HEK293T (cell line): ENCODE measurements at regions not wholly inside any gene's neighbourhood (a gene's known extent, or its start where the extent isn't known, plus 50 kb on each side); places are given as distances from the start of the nearest gene placed in this dataset.
"Not testable (repeated sequence)": the region's sequence is repeated elsewhere in the genome, so short reads cannot be mapped to it uniquely, and the experiment has no call there.

Experiments
- CTCF ChIA-PET: fragments of 350-600 bp; formaldehyde crosslinking; extraction: SDS; loops from one replicate; lab custom pipeline; 2021; ENCODE audit warnings: antibody characterized with exemption, inconsistent platforms; lab: Yijun Ruan, JAX
- POLR2A ChIA-PET: fragments of 350-600 bp; formaldehyde crosslinking; extraction: SDS; loops from one replicate; lab custom pipeline; 2020; ENCODE audit warnings: antibody characterized with exemption, inconsistent platforms; lab: Yijun Ruan, JAX
- DNase-seq: peaks from one replicate; pipeline ENCODE4 v3.0.0; 2012; ENCODE audit warnings: mixed read lengths; ENCODE audit errors: extremely low spot score
- ARNT ChIP-seq: fragments of 450-650 bp; IDR thresholded peaks from 2 replicates; pipeline ENCODE4 v1.6.1; 2017; ENCODE audit warnings: mild to moderate bottlenecking
- BHLHE40 ChIP-seq: fragments of 450-650 bp; IDR thresholded peaks from 2 replicates; pipeline ENCODE4 v1.6.1; 2016; ENCODE audit warnings: mild to moderate bottlenecking, moderate library complexity, borderline replicate concordance
- CTBP1 ChIP-seq: fragments of 450-650 bp; IDR thresholded peaks from 2 replicates; pipeline ENCODE4 v1.6.1; 2016; ENCODE audit warnings: borderline replicate concordance
- ELF4 ChIP-seq: fragments of 450-650 bp; IDR thresholded peaks from 2 replicates; pipeline ENCODE4 v1.6.1; 2017; ENCODE audit warnings: antibody characterized with exemption
- FOXA1 ChIP-seq: fragments of 450-650 bp; IDR thresholded peaks from 2 replicates; pipeline ENCODE4 v1.6.1; 2016; ENCODE audit warnings: mild to moderate bottlenecking
- FOXK2 ChIP-seq: fragments of 450-650 bp; IDR thresholded peaks from 2 replicates; pipeline ENCODE4 v1.6.1; 2016; ENCODE audit warnings: mild to moderate bottlenecking
- FOXM1 ChIP-seq: fragments of 450-650 bp; IDR thresholded peaks from 2 replicates; pipeline ENCODE4 v1.6.1; 2017; ENCODE audit warnings: mild to moderate bottlenecking, borderline replicate concordance
- HDGF ChIP-seq: fragments of 450-650 bp; IDR thresholded peaks from 2 replicates; pipeline ENCODE4 v1.6.1; 2017; ENCODE audit warnings: antibody characterized with exemption, borderline replicate concordance
- L3MBTL2 ChIP-seq: fragments of 450-650 bp; conservative IDR thresholded peaks from 2 replicates; pipeline ENCODE4 v1.6.1; 2016; ENCODE audit warnings: mild to moderate bottlenecking
- LEF1 ChIP-seq: fragments of 450-650 bp; IDR thresholded peaks from 2 replicates; pipeline ENCODE4 v1.6.1; 2017; ENCODE audit warnings: mild to moderate bottlenecking, borderline replicate concordance
- NFRKB ChIP-seq: fragments of 450-650 bp; IDR thresholded peaks from 2 replicates; pipeline ENCODE4 v1.6.1; 2016; ENCODE audit warnings: mild to moderate bottlenecking, moderate library complexity
- PKNOX1 ChIP-seq: fragments of 450-650 bp; IDR thresholded peaks from 2 replicates; pipeline ENCODE4 v1.6.1; 2016
- SP1 ChIP-seq: fragments of 450-650 bp; IDR thresholded peaks from 2 replicates; pipeline ENCODE4 v1.6.1; 2017
- SUZ12 ChIP-seq: fragments of 450-650 bp; IDR thresholded peaks from 2 replicates; pipeline ENCODE4 v1.6.1; 2016; ENCODE audit warnings: mild to moderate bottlenecking
- TARDBP ChIP-seq: fragments of 450-650 bp; IDR thresholded peaks from 2 replicates; pipeline ENCODE4 v1.6.1; 2016
- ZNF384 ChIP-seq: fragments of 450-650 bp; IDR thresholded peaks from 2 replicates; pipeline ENCODE4 v1.6.1; 2016

GRCh38 chr4:160350944-160351343 lies 1248.1 kb downstream of the RAPGEF2 start:
- POLR2A ChIA-PET = no interaction called here
- DNase-seq = no peak
- TF ChIP-seq FOXK2 = no peak
- TF ChIP-seq NFRKB = no peak
- no peak for TF ChIP-seq CTBP1
- TF ChIP-seq SUZ12 = no peak
- TF ChIP-seq FOXA1 = no peak
- TF ChIP-seq L3MBTL2 = no peak
- TF ChIP-seq ZNF384 = no peak
- TF ChIP-seq FOXM1 = no peak
- TF ChIP-seq BHLHE40 = no peak
- TF ChIP-seq TARDBP = no peak
- no peak for TF ChIP-seq HDGF
- no peak for TF ChIP-seq SP1
- TF ChIP-seq ARNT = no peak
- TF ChIP-seq LEF1 = no peak
- no peak for TF ChIP-seq ELF4
- CTCF ChIA-PET = no interaction called here

- POLR2A ChIA-PET = no interaction called here
- no peak for DNase-seq
- CTCF ChIA-PET = no interaction called here
- no peak for TF ChIP-seq LEF1
- no peak for TF ChIP-seq NFRKB
- no peak for TF ChIP-seq BHLHE40
- TF ChIP-seq FOXA1 = no peak
- TF ChIP-seq ELF4 = no peak
Observed at GRCh38 chr4:160352637-160353036, 1249.8 kb downstream of the RAPGEF2 start.

GRCh38 chr4:160353548-160353947 lies 1250.7 kb downstream of the RAPGEF2 start:
- POLR2A ChIA-PET = no interaction called here
- TF ChIP-seq LEF1 = no peak
- TF ChIP-seq FOXA1 = no peak
- no peak for TF ChIP-seq ELF4
- no peak for TF ChIP-seq PKNOX1
- TF ChIP-seq L3MBTL2 = no peak
- no peak for TF ChIP-seq BHLHE40
- TF ChIP-seq SUZ12 = no peak
- TF ChIP-seq HDGF = no peak
- TF ChIP-seq CTBP1 = no peak
- no peak for DNase-seq
- CTCF ChIA-PET = interaction anchor here (0.6 kb wide), 1 partner anchor 1171 kb away, joined by 4 read pairs; no protein-coding TSS in a partner anchor

GRCh38 chr4:160362478-160362877 lies 1259.6 kb downstream of the RAPGEF2 start:
- no peak for TF ChIP-seq NFRKB
- TF ChIP-seq ARNT = no peak
- no peak for TF ChIP-seq CTBP1
- no peak for TF ChIP-seq FOXK2
- no peak for TF ChIP-seq ZNF384
- no peak for TF ChIP-seq L3MBTL2
- TF ChIP-seq HDGF = no peak
- TF ChIP-seq ELF4 = no peak
- POLR2A ChIA-PET = no interaction called here
- DNase-seq = no peak
- CTCF ChIA-PET = no interaction called here

GRCh38 chr4:160364217-160364616 lies 1261.3 kb downstream of the RAPGEF2 start:
- TF ChIP-seq PKNOX1 (no peak), HDGF (no peak), BHLHE40 (no peak), LEF1 (no peak), TARDBP (no peak), CTBP1 (no peak), ELF4 (no peak), ARNT (no peak), NFRKB (no peak), SUZ12 (no peak), L3MBTL2 (no peak), FOXK2 (no peak)
- POLR2A ChIA-PET = no interaction called here
- DNase-seq = no peak
- CTCF ChIA-PET = no interaction called here

- DNase-seq, CTCF ChIA-PET, POLR2A ChIA-PET: not testable (repeated sequence)
Observed at GRCh38 chr4:160364665-160365064, 1261.8 kb downstream of the RAPGEF2 start.

- CTCF ChIA-PET, POLR2A ChIA-PET, DNase-seq: not testable (repeated sequence)
Observed at GRCh38 chr4:160365383-160365782, 1262.5 kb downstream of the RAPGEF2 start.

- POLR2A ChIA-PET = no interaction called here
- CTCF ChIA-PET = interaction anchor here (0.9 kb wide), 1 partner anchor 1732 kb away, joined by 3 read pairs; no protein-coding TSS in a partner anchor
- TF ChIP-seq L3MBTL2 (no peak), PKNOX1 (no peak), ZNF384 (no peak), SUZ12 (no peak), NFRKB (no peak), FOXM1 (no peak), SP1 (no peak), CTBP1 (no peak), LEF1 (no peak), FOXK2 (no peak), ARNT (no peak), TARDBP (no peak)
- no peak for DNase-seq
Observed at GRCh38 chr4:160370046-160370445, 1267.2 kb downstream of the RAPGEF2 start.
